Fibroblast of gingiva (primary cell): ENCODE measurements at regions not wholly inside any gene's neighbourhood (a gene's known extent, or its start where the extent isn't known, plus 50 kb on each side); places are given as distances from the start of the nearest gene placed in this dataset.

Source experiments
- DNase-seq: peaks from one replicate; pipeline ENCODE4 v3.0.0-alpha.2; 2011; ENCODE audit warnings: low read depth

DNA sequence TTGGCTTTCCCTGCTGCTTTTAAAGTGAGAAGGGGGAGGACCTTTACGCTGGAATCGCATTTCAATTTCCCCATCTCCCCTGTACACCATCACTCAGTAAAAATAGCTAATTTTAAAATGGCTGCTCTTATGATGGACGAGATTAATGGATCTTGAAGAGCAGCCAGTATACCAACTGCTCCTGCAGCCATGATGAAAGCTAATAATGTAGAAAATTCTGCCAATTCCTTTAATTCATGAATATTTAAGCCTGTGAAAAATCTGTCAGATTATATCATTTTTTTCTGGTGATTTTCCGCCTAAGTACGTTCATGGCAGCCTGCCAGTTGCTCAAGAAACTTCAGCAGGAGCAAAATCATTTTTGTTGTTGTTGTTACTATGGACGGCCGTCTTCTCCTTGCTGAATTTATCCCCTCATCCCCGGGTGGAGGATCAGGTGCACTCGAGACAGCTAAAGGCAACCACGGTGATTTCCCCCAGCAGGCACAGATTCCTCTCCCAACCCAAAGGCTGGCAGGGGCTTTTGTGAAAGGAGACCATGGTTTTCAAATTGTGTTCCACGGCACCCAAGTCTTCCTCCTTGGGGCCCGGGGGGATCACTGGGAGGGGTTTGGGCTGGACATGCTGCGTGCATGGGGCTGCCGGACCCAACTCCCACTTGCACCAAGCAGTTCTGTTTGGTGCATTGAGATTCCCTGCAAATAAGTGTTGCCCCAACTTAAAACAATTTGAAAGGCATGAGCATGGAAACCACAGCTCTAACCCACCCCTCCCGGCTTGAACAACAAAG is 289.6 kb downstream of the UACA start:
- DNase-seq: no peak

GRCh38 chr15:70471517-70471916 is 291.8 kb downstream of the UACA start:
- no peak for DNase-seq

GRCh38 chr15:70470556-70471191 is 292.7 kb downstream of the UACA start:
- no peak for DNase-seq

GRCh38 chr15:70469651-70470555 is 293.5 kb downstream of the UACA start:
- DNase-seq: no peak

GRCh38 chr15:70469182-70469581 is 294.2 kb downstream of the UACA start:
- DNase-seq: no peak

- peak; percentile 47 for DNase-seq
Measured at GRCh38 chr15:70466895-70467529, 296.3 kb downstream of the UACA start.

DNA sequence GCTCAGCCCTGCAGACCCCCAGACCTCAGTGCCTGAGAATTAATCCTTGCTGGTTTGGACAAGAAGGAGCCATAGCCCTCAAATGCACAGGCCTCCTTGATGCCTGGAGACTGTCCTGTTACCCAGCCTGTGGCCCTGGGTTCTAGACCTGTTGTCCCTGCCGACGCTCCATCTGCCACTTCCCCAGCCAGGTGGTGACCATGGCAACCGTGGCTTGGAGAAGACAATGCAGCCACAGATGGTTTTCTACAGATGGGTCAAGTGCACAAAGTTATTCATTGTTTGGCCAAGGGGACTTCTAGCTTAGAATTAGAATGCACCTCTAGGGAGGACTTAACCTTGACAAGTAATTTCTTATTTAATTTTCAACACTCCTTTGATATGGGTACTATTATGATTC is 297.1 kb downstream of the UACA start:
- DNase-seq: no peak

DNA sequence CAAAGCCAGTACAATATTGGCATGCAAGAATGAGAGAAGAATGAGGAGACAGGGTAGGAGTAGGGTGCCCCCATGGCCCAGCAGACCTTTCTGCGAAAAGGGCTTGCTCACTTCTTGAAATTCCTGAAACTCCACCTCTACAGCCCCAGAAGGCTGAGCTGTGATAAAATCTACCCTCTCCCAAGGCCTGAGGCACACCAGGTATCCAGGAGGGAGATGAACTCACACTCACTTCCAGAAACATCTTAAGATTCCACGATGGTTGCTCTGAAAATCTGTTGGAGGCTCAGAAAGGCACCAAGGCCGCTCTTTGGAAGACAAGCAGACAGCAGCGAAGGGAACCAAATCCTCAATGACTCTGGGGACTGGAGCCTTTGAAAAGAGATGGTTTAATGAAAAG is 297.5 kb downstream of the UACA start:
- DNase-seq: no peak

DNA sequence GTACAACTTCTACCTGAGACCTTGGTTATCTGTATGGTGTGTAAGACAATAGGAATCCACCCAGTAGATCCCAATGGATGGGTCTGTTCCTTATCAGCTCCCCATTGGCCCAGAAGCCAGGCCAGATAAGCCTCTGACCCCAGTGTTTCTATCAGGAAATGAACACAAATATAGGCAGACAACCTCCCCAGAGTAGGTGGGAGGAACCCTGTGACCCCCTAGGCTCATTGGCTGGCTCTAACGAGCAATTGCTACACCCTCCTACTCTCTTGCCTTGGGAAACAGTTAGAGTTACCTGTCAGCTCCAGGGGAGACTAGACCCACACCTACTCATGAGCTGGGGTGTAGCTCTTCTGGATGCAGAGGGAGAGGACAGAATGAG is 299.9 kb downstream of the UACA start:
- DNase-seq: no peak

GRCh38 chr15:70461992-70462391 is 301.4 kb downstream of the UACA start:
- no peak for DNase-seq

DNA sequence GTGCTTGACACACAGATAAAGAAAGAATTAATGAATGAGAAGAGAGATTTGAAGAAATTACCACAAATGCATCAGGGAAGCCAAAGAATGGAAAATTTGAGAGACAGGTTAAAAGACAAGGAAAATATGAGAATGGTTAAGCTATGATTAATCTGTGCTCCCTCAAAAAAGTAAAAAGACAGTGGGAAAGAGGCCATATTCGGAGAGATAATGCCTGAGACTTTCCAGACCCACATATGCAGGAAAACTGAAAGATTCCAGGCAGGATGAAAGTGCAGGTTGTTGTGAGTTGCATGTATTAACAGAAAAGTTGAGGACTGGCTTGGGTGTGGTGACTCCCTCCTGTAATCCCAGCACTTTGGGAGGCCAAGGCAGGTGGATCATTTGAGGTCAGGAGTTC is 302.3 kb downstream of the UACA start:
- DNase-seq: no peak

- DNase-seq: no peak
Measured at GRCh38 chr15:70459312-70459711, 304.0 kb downstream of the UACA start.

DNA sequence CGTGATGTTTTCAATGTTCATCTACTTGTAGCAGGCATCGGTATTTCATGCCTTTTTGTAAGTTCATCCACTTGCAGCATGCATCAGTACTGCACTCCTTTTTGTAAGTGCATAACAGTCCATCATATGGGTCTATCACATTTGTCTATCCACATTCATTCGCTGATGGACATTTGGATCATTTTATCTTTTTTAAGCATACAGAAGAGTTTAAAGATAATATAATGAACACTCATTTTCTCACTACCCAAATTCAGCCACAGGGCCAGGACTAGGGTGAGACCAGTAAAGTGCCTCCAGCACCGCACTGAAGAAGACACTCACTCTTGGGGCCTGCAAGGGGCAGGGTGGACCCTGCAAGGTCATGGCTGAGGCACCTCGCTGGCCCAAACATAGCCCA is 309.6 kb downstream of the UACA start:
- DNase-seq: no peak

GRCh38 chr15:70453238-70453637 is 310.1 kb downstream of the UACA start:
- DNase-seq: no peak

- DNase-seq: no peak
Measured at GRCh38 chr15:70451821-70452653, 311.3 kb downstream of the UACA start.

DNA sequence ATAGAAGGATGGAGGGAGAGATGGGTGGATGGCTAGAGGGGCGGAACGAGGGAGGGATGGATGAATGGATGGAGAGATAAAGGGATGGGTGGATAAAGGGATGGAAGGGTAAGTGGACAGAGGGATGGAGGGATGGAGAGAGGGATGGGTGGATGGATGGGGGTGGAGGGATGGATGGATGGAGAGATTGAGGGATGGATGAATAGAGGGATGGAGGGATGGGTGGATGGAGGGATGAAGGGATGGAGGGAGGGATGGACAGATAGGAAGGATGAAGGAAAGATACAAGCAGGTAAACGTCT is 313.3 kb downstream of the UACA start:
- DNase-seq: no peak

- DNase-seq: no peak
Measured at GRCh38 chr15:70449311-70450141, 313.8 kb downstream of the UACA start.

DNA sequence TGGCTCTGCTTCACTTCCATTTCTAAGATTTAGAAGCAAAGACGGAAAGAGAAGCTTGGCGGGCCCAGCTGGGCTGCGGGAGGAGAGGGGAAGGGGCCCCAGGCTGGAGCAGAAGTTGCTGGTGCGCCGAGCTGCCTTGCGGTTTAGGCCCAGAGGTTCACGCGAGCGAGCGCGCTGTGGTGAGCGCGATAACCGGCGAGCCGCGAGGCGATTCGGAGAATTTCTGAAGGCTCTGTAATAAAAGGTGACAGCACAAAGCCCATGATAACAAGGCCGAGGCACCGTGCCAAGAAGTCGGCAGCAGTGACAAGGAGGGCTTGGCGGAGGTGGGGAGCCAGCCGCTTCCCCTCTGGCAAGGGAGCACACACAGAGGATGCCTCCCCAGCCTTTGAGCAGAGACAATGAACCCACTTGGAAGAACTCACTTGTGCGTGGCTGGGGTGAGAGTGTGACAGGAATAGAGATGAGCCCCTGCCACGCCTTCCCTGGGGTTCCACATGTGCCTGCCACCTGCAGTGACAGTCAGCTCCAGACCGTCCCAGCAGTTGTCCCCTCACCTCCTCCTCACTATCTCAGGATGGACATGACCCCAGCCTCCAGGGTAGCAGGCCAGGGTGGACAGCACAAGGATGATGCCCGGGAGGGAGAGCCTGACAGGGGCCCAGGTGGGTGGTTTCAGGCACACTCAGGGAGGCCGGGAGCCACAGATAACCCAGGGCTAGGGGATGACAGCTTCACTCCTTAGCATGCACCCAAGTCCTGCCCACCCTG is 315.2 kb downstream of the UACA start:
- no peak for DNase-seq

- DNase-seq: no peak
Measured at GRCh38 chr15:70447521-70447920, 315.8 kb downstream of the UACA start.

DNA sequence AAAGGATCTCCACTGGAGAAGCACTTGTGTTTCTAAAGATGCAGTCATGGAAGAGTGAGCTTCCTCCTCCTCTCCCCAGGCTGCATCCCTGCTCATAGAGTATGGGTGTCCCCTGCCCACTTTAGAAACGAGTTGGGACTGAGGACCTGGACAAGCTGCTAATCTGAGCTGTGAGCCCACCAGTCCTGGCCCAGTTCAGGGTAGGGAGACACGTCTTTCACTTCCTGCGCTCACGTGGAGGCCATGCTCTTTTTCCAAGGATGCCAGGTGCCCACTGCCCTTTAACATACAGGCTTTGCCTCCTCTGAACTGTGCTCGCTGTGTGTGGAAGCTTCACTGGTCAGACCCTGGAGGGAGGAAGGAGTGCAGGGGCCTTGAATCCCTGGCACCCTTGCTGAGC is 316.3 kb downstream of the UACA start:
- DNase-seq: no peak
